Ovary (tissue), 3 donors: ENCODE measurements at regions not wholly inside any gene's neighbourhood (a gene's known extent, or its start where the extent isn't known, plus 50 kb on each side); places are given as distances from the start of the nearest gene placed in this dataset.

Source experiments
- POLR2A ChIP-seq: fragments of 450-650 bp; IDR thresholded peaks from one replicate; pipeline ENCODE4 v1.6.1; 2017; ENCODE audit warnings: antibody characterized with exemption, mild to moderate bottlenecking, moderate library complexity
- TF ChIP-seq, protein P1 (sequence below), 3 donors: fragments of 450-650 bp in 2 of 3; fragments of 200-600 bp in 1 of 3; IDR thresholded peaks; one replicate each; pipeline versions ENCODE4 v1.5.1 to v1.8.0; 2016 to 2022; ENCODE audit warnings: antibody characterized with exemption in 3 of 3, mild to moderate bottlenecking in 1 of 3
- donor health status: DM: no; HTN: no; CAD: no.

GRCh38 chr18:61984349-61984748, 91.5 kb upstream of the RNF152 start:
- TF ChIP-seq, protein P1, sequence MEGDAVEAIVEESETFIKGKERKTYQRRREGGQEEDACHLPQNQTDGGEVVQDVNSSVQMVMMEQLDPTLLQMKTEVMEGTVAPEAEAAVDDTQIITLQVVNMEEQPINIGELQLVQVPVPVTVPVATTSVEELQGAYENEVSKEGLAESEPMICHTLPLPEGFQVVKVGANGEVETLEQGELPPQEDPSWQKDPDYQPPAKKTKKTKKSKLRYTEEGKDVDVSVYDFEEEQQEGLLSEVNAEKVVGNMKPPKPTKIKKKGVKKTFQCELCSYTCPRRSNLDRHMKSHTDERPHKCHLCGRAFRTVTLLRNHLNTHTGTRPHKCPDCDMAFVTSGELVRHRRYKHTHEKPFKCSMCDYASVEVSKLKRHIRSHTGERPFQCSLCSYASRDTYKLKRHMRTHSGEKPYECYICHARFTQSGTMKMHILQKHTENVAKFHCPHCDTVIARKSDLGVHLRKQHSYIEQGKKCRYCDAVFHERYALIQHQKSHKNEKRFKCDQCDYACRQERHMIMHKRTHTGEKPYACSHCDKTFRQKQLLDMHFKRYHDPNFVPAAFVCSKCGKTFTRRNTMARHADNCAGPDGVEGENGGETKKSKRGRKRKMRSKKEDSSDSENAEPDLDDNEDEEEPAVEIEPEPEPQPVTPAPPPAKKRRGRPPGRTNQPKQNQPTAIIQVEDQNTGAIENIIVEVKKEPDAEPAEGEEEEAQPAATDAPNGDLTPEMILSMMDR (IDR thresholded peaks at IDR 0.05) = no peak
- no peak for TF ChIP-seq POLR2A
